Natural killer cell (primary cell): ENCODE measurements at regions not wholly inside any gene's neighbourhood (a gene's known extent, or its start where the extent isn't known, plus 50 kb on each side); places are given as distances from the start of the nearest gene placed in this dataset.

Source experiments
- ATAC-seq, 3 donors: fragments of 150-1000 bp in 2 of 3; fragments of 200-7000 bp in 1 of 3; cut with Tn5 transposase; 1 replicate in 1 of 3; 2 replicates in 2 of 3; pipeline ENCODE4 v1.10.0; 2021; ENCODE audit warnings: mild to moderate bottlenecking in 2 of 3, moderate library complexity in 2 of 3
- DNase-seq, 2 donors: peaks; one replicate each; pipeline versions ENCODE4 v3.0.0 to v3.0.0-alpha.2; 2013 to 2021; ENCODE audit warnings: mixed read lengths in 1 of 2
- H3K27ac ChIP-seq: one replicate; pipeline ENCODE4 v1.5.1; 2013; ENCODE audit warnings: mild to moderate bottlenecking, low read length
- H3K27me3 ChIP-seq: one replicate; pipeline ENCODE4 v1.6.1; 2013; ENCODE audit warnings: low read length; ENCODE audit not compliant: control insufficient read depth, insufficient read depth
- H3K36me3 ChIP-seq: one replicate; pipeline ENCODE4 v1.6.1; 2013; ENCODE audit warnings: low read length; ENCODE audit not compliant: control insufficient read depth, insufficient read depth
- H3K4me1 ChIP-seq: one replicate; pipeline ENCODE4 v1.6.1; 2013; ENCODE audit warnings: low read length; ENCODE audit not compliant: control insufficient read depth, insufficient read depth
- H3K4me3 ChIP-seq: one replicate; pipeline ENCODE4 v1.5.1; 2013; ENCODE audit warnings: low read length
- H3K9me3 ChIP-seq: one replicate; pipeline ENCODE4 v1.6.1; 2013; ENCODE audit warnings: low read length; ENCODE audit not compliant: control insufficient read depth, insufficient read depth
- H3K27ac Mint-ChIP-seq, 2 donors: one replicate each; pipeline ENCODE4 v1.8.0; 2022; ENCODE audit warnings: mild to moderate bottlenecking in 2 of 2, mixed read lengths in 2 of 2, moderate library complexity in 1 of 2
- H3K27me3 Mint-ChIP-seq, 2 donors: one replicate each; pipeline ENCODE4 v1.8.0; 2022; ENCODE audit warnings: low read depth in 2 of 2, mixed read lengths in 2 of 2
- H3K36me3 Mint-ChIP-seq: one replicate; pipeline ENCODE4 v1.8.0; 2022; ENCODE audit warnings: mixed read lengths
- H3K4me1 Mint-ChIP-seq, 2 donors: one replicate each; pipeline ENCODE4 v1.8.0; 2022; ENCODE audit warnings: mixed read lengths in 2 of 2
- H3K4me3 Mint-ChIP-seq: one replicate; pipeline ENCODE4 v1.8.0; 2022; ENCODE audit warnings: mild to moderate bottlenecking, moderate library complexity, mixed read lengths
- H3K9me3 Mint-ChIP-seq, 2 donors: one replicate each; pipeline ENCODE4 v1.8.0; 2022; ENCODE audit warnings: mixed read lengths in 2 of 2
- CTCF ChIP-seq: fragments of 200-600 bp; IDR thresholded peaks from one replicate; pipeline ENCODE4 v1.8.0; 2022; ENCODE audit warnings: antibody characterized with exemption
- WGBS: methylation state at CpG from one replicate; pipeline ENCODE4 v1.1.7; 2013; ENCODE audit warnings: missing lambda C conversion rate; ENCODE audit not compliant: insufficient coverage; 5-methylcytosine and 5-hydroxymethylcytosine counted together
- intact Hi-C: fragments of 100-400 bp; cut with micrococcal nuclease; formaldehyde crosslinking; loops from one replicate; pipeline ENCODE4 v1.14.2; 2022

GRCh38 chr12:89070603-89071002, 281.7 kb downstream of the DUSP6 start:
- H3K27me3 ChIP-seq, result no peaks in the 10 kb centered on the region
- ATAC-seq (no peak), DNase-seq (no peak)
- Mint-ChIP-seq H3K4me3 (no peak overlapping the region), H3K9me3 (no peaks in the 10 kb centered on the region), H3K36me3 (no peaks in the 10 kb centered on the region), H3K27me3 (peaks cover 0 to 7% of the 10 kb centered on the region in 2 donors), H3K27ac (no peak overlapping the region), H3K4me1 (no peaks in the 10 kb centered on the region)
- no peak overlapping the region for H3K27ac ChIP-seq
- no peaks in the 10 kb centered on the region for H3K36me3 ChIP-seq
- H3K4me3 ChIP-seq, result no peak overlapping the region
- H3K4me1 ChIP-seq, result no peaks in the 10 kb centered on the region
- TF ChIP-seq CTCF, result no peak
- H3K9me3 ChIP-seq, result no peaks in the 10 kb centered on the region
- WGBS, result 89% methylated on average over 1 of the region's 1 CpG
- intact Hi-C loops, result no loop called here

- H3K27me3 Mint-ChIP-seq, result peaks cover 3 to 7% of the 10 kb centered on the region in 2 donors
- H3K27me3 ChIP-seq, result no peaks in the 10 kb centered on the region
- H3K9me3 Mint-ChIP-seq, result no peaks in the 10 kb centered on the region
- H3K36me3 Mint-ChIP-seq, result no peaks in the 10 kb centered on the region
- no peak overlapping the region for H3K4me3 ChIP-seq
- no peaks in the 10 kb centered on the region for H3K4me1 Mint-ChIP-seq
- 94% methylated on average over 2 of the region's 2 CpGs for WGBS
- intact Hi-C loops, result no loop called here
- H3K27ac Mint-ChIP-seq, result no peak overlapping the region
- DNase-seq (no peak), ATAC-seq (no peak)
- H3K27ac ChIP-seq, result no peak overlapping the region
- no peaks in the 10 kb centered on the region for H3K4me1 ChIP-seq
- no peak for TF ChIP-seq CTCF
- H3K9me3 ChIP-seq, result no peaks in the 10 kb centered on the region
- H3K4me3 Mint-ChIP-seq, result no peak overlapping the region
- H3K36me3 ChIP-seq, result no peaks in the 10 kb centered on the region
These were observed 282.9 kb downstream of the DUSP6 start for GRCh38 chr12:89069431-89069830.

- Mint-ChIP-seq H3K27me3 (peaks cover 3 to 13% of the 10 kb centered on the region in 2 donors), H3K4me3 (no peak overlapping the region), H3K9me3 (no peaks in the 10 kb centered on the region), H3K36me3 (no peaks in the 10 kb centered on the region), H3K27ac (no peak overlapping the region), H3K4me1 (no peaks in the 10 kb centered on the region)
- no peak overlapping the region for H3K27ac ChIP-seq
- H3K4me1 ChIP-seq, result no peaks in the 10 kb centered on the region
- intact Hi-C loops, result no loop called here
- H3K36me3 ChIP-seq, result no peaks in the 10 kb centered on the region
- no peak overlapping the region for H3K4me3 ChIP-seq
- DNase-seq, result no peak
- TF ChIP-seq CTCF, result no peak
- no peaks in the 10 kb centered on the region for H3K9me3 ChIP-seq
- 100% methylated on average over 2 of the region's 2 CpGs for WGBS
- ATAC-seq, result no peak
- H3K27me3 ChIP-seq, result no peaks in the 10 kb centered on the region
These were observed 284.7 kb downstream of the DUSP6 start for GRCh38 chr12:89067421-89068187.

GRCh38 chr12:89064780-89065179, 287.5 kb downstream of the DUSP6 start:
- Histone ChIP-seq H3K4me1 (no peaks in the 10 kb centered on the region), H3K27ac (no peak overlapping the region), H3K27me3 (no peaks in the 10 kb centered on the region), H3K36me3 (no peaks in the 10 kb centered on the region), H3K9me3 (no peaks in the 10 kb centered on the region), H3K4me3 (no peak overlapping the region)
- Mint-ChIP-seq H3K4me1 (no peaks in the 10 kb centered on the region), H3K36me3 (no peaks in the 10 kb centered on the region), H3K4me3 (no peak overlapping the region), H3K27ac (no peak overlapping the region), H3K9me3 (no peaks in the 10 kb centered on the region), H3K27me3 (peaks cover 3 to 13% of the 10 kb centered on the region in 2 donors)
- DNase-seq, result no peak
- intact Hi-C loops, result no loop called here
- TF ChIP-seq CTCF, result no peak
- no peak for ATAC-seq
- 100% methylated on average over 3 of the region's 3 CpGs for WGBS
